Mesenchymal stem cell (in vitro differentiated cells and primary cell): ENCODE measurements at regions not wholly inside any gene's neighbourhood (a gene's known extent, or its start where the extent isn't known, plus 50 kb on each side); places are given as distances from the start of the nearest gene placed in this dataset.

ENCODE experiments used
- DNase-seq: peaks from one replicate; pipeline ENCODE4 v3.0.0-alpha.2; 2013
- H2AFZ ChIP-seq: one replicate; pipeline ENCODE4 v1.6.1; 2013; ENCODE audit warnings: low read depth, mild to moderate bottlenecking, control low read depth, inconsistent platforms, low read length, moderate library complexity
- H2AK5ac ChIP-seq: 2 replicates; pipeline ENCODE4 v1.6.1; 2013; ENCODE audit warnings: low read length, moderate library complexity, mild to moderate bottlenecking, inconsistent platforms; ENCODE audit not compliant: severe bottlenecking
- H2BK120ac ChIP-seq: one replicate; pipeline ENCODE4 v1.6.1; 2013; ENCODE audit warnings: low read depth, mild to moderate bottlenecking, inconsistent platforms, low read length, moderate library complexity
- H2BK12ac ChIP-seq, 2 experiments: one replicate each; pipeline ENCODE4 v1.6.1; 2013; ENCODE audit warnings: inconsistent platforms in 2 of 2, low read length in 2 of 2, mild to moderate bottlenecking in 2 of 2, moderate library complexity in 2 of 2, control low read depth in 1 of 2
- H2BK15ac ChIP-seq: one replicate; pipeline ENCODE4 v1.6.1; 2013; ENCODE audit warnings: mild to moderate bottlenecking, low read depth, inconsistent platforms; ENCODE audit not compliant: poor library complexity, severe bottlenecking
- H2BK5ac ChIP-seq: 2 replicates; pipeline ENCODE4 v1.6.1; 2013; ENCODE audit warnings: low read depth, mild to moderate bottlenecking, low read length, control low read depth, inconsistent platforms; ENCODE audit not compliant: poor library complexity, severe bottlenecking
- H3K14ac ChIP-seq, 2 experiments: one replicate each; pipeline ENCODE4 v1.6.1; 2013; ENCODE audit warnings: inconsistent platforms in 2 of 2, low read length in 2 of 2, control low read depth in 1 of 2, mild to moderate bottlenecking in 1 of 2, moderate library complexity in 1 of 2
- H3K18ac ChIP-seq, 2 experiments: one replicate each; pipeline ENCODE4 v1.6.1; 2013; ENCODE audit warnings: inconsistent platforms in 2 of 2, low read length in 2 of 2, control low read depth in 1 of 2, low read depth in 1 of 2, mild to moderate bottlenecking in 1 of 2
- H3K23ac ChIP-seq, 2 experiments: one replicate each; pipeline ENCODE4 v1.6.1; 2013; ENCODE audit warnings: inconsistent platforms in 2 of 2, low read length in 2 of 2, mild to moderate bottlenecking in 2 of 2, moderate library complexity in 2 of 2, control low read depth in 1 of 2
- H3K27ac ChIP-seq: 2 replicates; pipeline ENCODE4 v1.5.1; 2013; ENCODE audit warnings: mild to moderate bottlenecking, moderate library complexity, low read length, control low read depth, inconsistent platforms; ENCODE audit not compliant: poor library complexity, severe bottlenecking
- H3K27me3 ChIP-seq, 2 experiments: 2 replicates each; pipeline versions ENCODE4 v1.6.1 to v1.7.0; 2013; ENCODE audit warnings: low read length in 2 of 2, mild to moderate bottlenecking in 2 of 2, moderate library complexity in 2 of 2, control low read depth in 1 of 2, inconsistent platforms in 1 of 2; ENCODE audit not compliant: control insufficient read depth in 1 of 2, insufficient read depth in 1 of 2
- H3K36me3 ChIP-seq, 2 experiments: 2 replicates each; pipeline versions ENCODE4 v1.6.1 to v1.7.0; 2013; ENCODE audit warnings: low read length in 2 of 2, control low read depth in 1 of 2, inconsistent platforms in 1 of 2, low read depth in 1 of 2, mild to moderate bottlenecking in 1 of 2; ENCODE audit not compliant: insufficient read depth in 2 of 2, control insufficient read depth in 1 of 2
- H3K4ac ChIP-seq, 2 experiments: one replicate each; pipeline ENCODE4 v1.6.1; 2013; ENCODE audit warnings: inconsistent platforms in 2 of 2, low read length in 2 of 2, mild to moderate bottlenecking in 2 of 2, moderate library complexity in 2 of 2, control low read depth in 1 of 2, low read depth in 1 of 2
- H3K4me1 ChIP-seq: 2 replicates; pipeline ENCODE4 v1.6.1; 2013; ENCODE audit warnings: low read depth, low read length, control low read depth; ENCODE audit not compliant: control insufficient read depth, insufficient read depth
- H3K4me2 ChIP-seq: 2 replicates; pipeline ENCODE4 v1.6.1; 2013; ENCODE audit warnings: low read length, mild to moderate bottlenecking, inconsistent platforms; ENCODE audit not compliant: poor library complexity, severe bottlenecking
- H3K4me3 ChIP-seq, 2 experiments: 2 replicates each; pipeline versions ENCODE4 v1.5.1 to v1.7.0; 2013; ENCODE audit warnings: low read length in 2 of 2, mild to moderate bottlenecking in 2 of 2, control low read depth in 1 of 2, low read depth in 1 of 2; ENCODE audit not compliant: insufficient read depth in 1 of 2
- H3K79me1 ChIP-seq: replicated peaks from 2 replicates; pipeline ENCODE4 v1.6.1; 2013; ENCODE audit warnings: mild to moderate bottlenecking, control low read depth, low read length, inconsistent platforms; ENCODE audit not compliant: poor library complexity, severe bottlenecking
- H3K9ac ChIP-seq: 2 replicates; pipeline ENCODE4 v1.7.0; 2013; ENCODE audit warnings: mild to moderate bottlenecking, low read length, moderate library complexity
- H3K9me3 ChIP-seq: 2 replicates; pipeline ENCODE4 v1.7.0; 2013; ENCODE audit warnings: mild to moderate bottlenecking, low read length; ENCODE audit not compliant: control insufficient read depth
- H4K8ac ChIP-seq: one replicate; pipeline ENCODE4 v1.6.1; 2013; ENCODE audit warnings: inconsistent platforms, mild to moderate bottlenecking, low read length, moderate library complexity
- H4K91ac ChIP-seq: one replicate; pipeline ENCODE4 v1.6.1; 2013; ENCODE audit warnings: mild to moderate bottlenecking, low read length, inconsistent platforms
- WGBS: methylation state at CpG from one replicate; pipeline ENCODE4 v1.1.7; 2013; ENCODE audit warnings: mixed read lengths; 5-methylcytosine and 5-hydroxymethylcytosine counted together

- H3K23ac ChIP-seq, result no peak overlapping the region
- peak overlapping the region; percentile 74 for H3K9ac ChIP-seq
- H2BK15ac ChIP-seq, result no peak overlapping the region
- no peak overlapping the region for H2AFZ ChIP-seq
- H3K27me3 ChIP-seq, result no peaks in the 10 kb centered on the region
- peak overlapping the region in 1 of 2 experiments; percentile 70 for H3K4me3 ChIP-seq
- H4K91ac ChIP-seq, result no peak overlapping the region
- H3K4me1 ChIP-seq, result no peaks in the 10 kb centered on the region
- H2BK120ac ChIP-seq, result no peak overlapping the region
- no peak overlapping the region for H3K18ac ChIP-seq
- 79% methylated on average over 8 of the region's 12 CpGs for WGBS
- no peaks in the 10 kb centered on the region for H3K36me3 ChIP-seq
- H3K79me1 ChIP-seq, result no peaks in the 10 kb centered on the region
- H3K4ac ChIP-seq, result no peak overlapping the region
- no peak overlapping the region for H3K27ac ChIP-seq
- H3K14ac ChIP-seq, result no peak overlapping the region
- no peak overlapping the region for H2BK12ac ChIP-seq
- no peak overlapping the region for H2AK5ac ChIP-seq
- no peak for DNase-seq
- H3K9me3 ChIP-seq, result no peaks in the 10 kb centered on the region
- no peak overlapping the region for H4K8ac ChIP-seq
- no peak overlapping the region for H2BK5ac ChIP-seq
- peak overlapping the region; percentile 10 for H3K4me2 ChIP-seq
Measured at GRCh38 chr5:15391704-15392397, 108.1 kb upstream of the FBXL7 start.

GRCh38 chr5:15388866-15389265, 111.1 kb upstream of the FBXL7 start:
- Histone ChIP-seq H2BK12ac (no peak overlapping the region), H3K4me2 (no peak overlapping the region), H3K36me3 (no peaks in the 10 kb centered on the region), H3K4me3 (no peak overlapping the region), H4K91ac (no peak overlapping the region), H3K18ac (no peak overlapping the region), H2AFZ (no peak overlapping the region), H3K27ac (no peak overlapping the region), H2AK5ac (no peak overlapping the region), H3K14ac (no peak overlapping the region), H3K4ac (no peak overlapping the region), H2BK5ac (no peak overlapping the region), H3K79me1 (no peaks in the 10 kb centered on the region), H3K23ac (no peak overlapping the region), H3K9me3 (no peaks in the 10 kb centered on the region), H3K4me1 (no peaks in the 10 kb centered on the region), H4K8ac (no peak overlapping the region), H2BK120ac (no peak overlapping the region), H2BK15ac (no peak overlapping the region), H3K27me3 (no peaks in the 10 kb centered on the region), H3K9ac (no peak overlapping the region)
- DNase-seq, result no peak
- WGBS, result 80% methylated on average over 2 of the region's 2 CpGs

GRCh38 chr5:15387931-15388524, 112.0 kb upstream of the FBXL7 start:
- Histone ChIP-seq H3K27me3 (no peaks in the 10 kb centered on the region), H2BK5ac (no peak overlapping the region), H3K23ac (no peak overlapping the region), H3K27ac (no peak overlapping the region), H3K4ac (no peak overlapping the region), H3K4me2 (no peak overlapping the region), H3K9me3 (no peaks in the 10 kb centered on the region), H2BK15ac (no peak overlapping the region), H3K79me1 (no peaks in the 10 kb centered on the region), H4K91ac (no peak overlapping the region), H4K8ac (no peak overlapping the region), H3K4me1 (no peaks in the 10 kb centered on the region), H2AFZ (no peak overlapping the region), H3K14ac (no peak overlapping the region), H3K36me3 (no peaks in the 10 kb centered on the region), H2AK5ac (no peak overlapping the region), H3K4me3 (no peak overlapping the region), H2BK12ac (no peak overlapping the region), H2BK120ac (no peak overlapping the region), H3K9ac (no peak overlapping the region), H3K18ac (no peak overlapping the region)
- WGBS, result 74% methylated on average over 6 of the region's 6 CpGs
- DNase-seq, result no peak

GRCh38 chr5:15386122-15386521, 113.9 kb upstream of the FBXL7 start:
- WGBS, result 79% methylated on average over 3 of the region's 3 CpGs
- H2AK5ac ChIP-seq, result no peak overlapping the region
- peaks cover 0 to 2% of the 10 kb centered on the region in 2 experiments for H3K27me3 ChIP-seq
- no peak overlapping the region for H3K27ac ChIP-seq
- no peak overlapping the region for H4K8ac ChIP-seq
- H2BK15ac ChIP-seq, result no peak overlapping the region
- no peaks in the 10 kb centered on the region for H3K36me3 ChIP-seq
- no peak overlapping the region for H2BK5ac ChIP-seq
- no peak overlapping the region for H3K4me3 ChIP-seq
- H3K9me3 ChIP-seq, result no peaks in the 10 kb centered on the region
- no peak overlapping the region for H3K4ac ChIP-seq
- no peak for DNase-seq
- H3K9ac ChIP-seq, result no peak overlapping the region
- no peak overlapping the region for H3K14ac ChIP-seq
- no peak overlapping the region for H2BK12ac ChIP-seq
- H3K18ac ChIP-seq, result no peak overlapping the region
- H4K91ac ChIP-seq, result no peak overlapping the region
- no peak overlapping the region for H2AFZ ChIP-seq
- H3K23ac ChIP-seq, result no peak overlapping the region
- no peak overlapping the region for H3K4me2 ChIP-seq
- H3K4me1 ChIP-seq, result no peaks in the 10 kb centered on the region
- no peaks in the 10 kb centered on the region for H3K79me1 ChIP-seq
- H2BK120ac ChIP-seq, result no peak overlapping the region
